ENCODE measurements at regions not wholly inside any gene's neighbourhood (a gene's known extent, or its start where the extent isn't known, plus 50 kb on each side); places are given as distances from the start of the nearest gene placed in this dataset.
A peak's percentile ranks its signal among the peaks of the same experiment; 100 is the strongest.

DNA sequence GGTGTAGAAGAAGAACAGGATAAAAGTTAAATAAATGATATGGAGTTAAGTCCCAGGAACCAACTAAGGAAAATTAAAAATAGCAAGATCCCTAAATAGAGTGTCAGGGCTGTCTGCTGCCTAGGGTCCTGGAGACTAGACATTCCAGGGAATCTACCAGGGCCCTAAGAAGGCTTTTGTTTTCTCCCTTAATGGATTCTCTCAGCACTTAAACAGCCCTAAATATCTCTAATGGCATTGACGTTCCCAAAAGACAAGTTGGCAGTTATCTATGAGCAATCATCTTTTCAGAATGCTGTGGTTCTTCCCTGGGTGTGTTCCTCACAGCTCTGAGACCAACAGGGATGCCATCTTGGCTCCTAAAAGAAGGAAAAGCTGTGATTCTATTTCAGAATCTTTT is 616.3 kb downstream of the EPHA4 start:
- no peak overlapping the region for H3K27ac ChIP-seq
- intact Hi-C loops (cut with DNase I; ENCODE audit: low total_unique reads): no loop called here
- 15 to 40% (median 32%) methylated on average over 1 of the region's 1 CpG for whole genome bisulfite sequencing, 5 donors

DNA sequence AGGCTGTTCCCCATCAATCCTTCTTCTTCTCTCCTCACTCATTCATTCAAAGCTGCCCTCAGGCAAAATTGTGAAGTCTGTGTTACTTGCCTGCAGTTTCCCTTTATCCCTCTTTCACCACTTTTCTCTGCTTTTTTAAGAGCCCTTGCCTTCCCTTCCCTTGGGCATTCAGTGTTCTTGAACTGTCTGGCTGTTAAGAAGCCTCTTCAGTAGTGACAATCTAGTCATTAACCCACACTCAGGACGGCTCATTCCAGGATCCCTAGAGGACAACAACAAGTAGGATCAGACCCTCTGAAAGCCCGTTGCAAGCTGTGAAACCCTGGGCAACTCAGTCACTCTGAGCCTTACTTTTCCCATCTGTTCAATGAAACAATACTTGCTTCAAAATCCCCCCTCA is 615.7 kb downstream of the EPHA4 start:
- WGBS, 5 donors: 73 to 87% (median 75%) methylated on average over 2 of the region's 2 CpGs
- no peak overlapping the region for H3K27ac ChIP-seq
- H3K36me3 ChIP-seq: no peaks in the 10 kb centered on the region
- DNase-seq: no peak
- H3K4me3 ChIP-seq: no peak overlapping the region
- H3K4me1 ChIP-seq: peaks cover 4 to 14% (median 9%) of the 10 kb centered on the region in 4 donors
- no peak for TF ChIP-seq POLR2AphosphoS5 (IDR thresholded peaks at IDR 0.05)
- TF ChIP-seq, protein P1, sequence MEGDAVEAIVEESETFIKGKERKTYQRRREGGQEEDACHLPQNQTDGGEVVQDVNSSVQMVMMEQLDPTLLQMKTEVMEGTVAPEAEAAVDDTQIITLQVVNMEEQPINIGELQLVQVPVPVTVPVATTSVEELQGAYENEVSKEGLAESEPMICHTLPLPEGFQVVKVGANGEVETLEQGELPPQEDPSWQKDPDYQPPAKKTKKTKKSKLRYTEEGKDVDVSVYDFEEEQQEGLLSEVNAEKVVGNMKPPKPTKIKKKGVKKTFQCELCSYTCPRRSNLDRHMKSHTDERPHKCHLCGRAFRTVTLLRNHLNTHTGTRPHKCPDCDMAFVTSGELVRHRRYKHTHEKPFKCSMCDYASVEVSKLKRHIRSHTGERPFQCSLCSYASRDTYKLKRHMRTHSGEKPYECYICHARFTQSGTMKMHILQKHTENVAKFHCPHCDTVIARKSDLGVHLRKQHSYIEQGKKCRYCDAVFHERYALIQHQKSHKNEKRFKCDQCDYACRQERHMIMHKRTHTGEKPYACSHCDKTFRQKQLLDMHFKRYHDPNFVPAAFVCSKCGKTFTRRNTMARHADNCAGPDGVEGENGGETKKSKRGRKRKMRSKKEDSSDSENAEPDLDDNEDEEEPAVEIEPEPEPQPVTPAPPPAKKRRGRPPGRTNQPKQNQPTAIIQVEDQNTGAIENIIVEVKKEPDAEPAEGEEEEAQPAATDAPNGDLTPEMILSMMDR (IDR thresholded peaks at IDR 0.05): no peak
- no peak for TF ChIP-seq EP300 (IDR thresholded peaks at IDR 0.05)
- no peak for TF ChIP-seq POLR2A (IDR thresholded peaks at IDR 0.05)
- no peaks in the 10 kb centered on the region for H3K27me3 ChIP-seq
- intact Hi-C loops (cut with DNase I; ENCODE audit: low total_unique reads): no loop called here
- no peaks in the 10 kb centered on the region for H3K9me3 ChIP-seq

More for the DNA sequence above, 616.3 kb downstream of the EPHA4 start:
- DNase-seq: no peak
- Histone ChIP-seq H3K36me3 (no peaks in the 10 kb centered on the region), H3K4me3 (no peak overlapping the region), H3K9me3 (no peaks in the 10 kb centered on the region), H3K27me3 (no peaks in the 10 kb centered on the region), H3K4me1 (peaks cover 4 to 14% (median 9%) of the 10 kb centered on the region in 4 donors)
- TF ChIP-seq, protein P1 (IDR thresholded peaks at IDR 0.05): no peak
- TF ChIP-seq POLR2AphosphoS5 (IDR thresholded peaks at IDR 0.05) (no peak), POLR2A (IDR thresholded peaks at IDR 0.05) (no peak), EP300 (IDR thresholded peaks at IDR 0.05) (no peak)

DNA sequence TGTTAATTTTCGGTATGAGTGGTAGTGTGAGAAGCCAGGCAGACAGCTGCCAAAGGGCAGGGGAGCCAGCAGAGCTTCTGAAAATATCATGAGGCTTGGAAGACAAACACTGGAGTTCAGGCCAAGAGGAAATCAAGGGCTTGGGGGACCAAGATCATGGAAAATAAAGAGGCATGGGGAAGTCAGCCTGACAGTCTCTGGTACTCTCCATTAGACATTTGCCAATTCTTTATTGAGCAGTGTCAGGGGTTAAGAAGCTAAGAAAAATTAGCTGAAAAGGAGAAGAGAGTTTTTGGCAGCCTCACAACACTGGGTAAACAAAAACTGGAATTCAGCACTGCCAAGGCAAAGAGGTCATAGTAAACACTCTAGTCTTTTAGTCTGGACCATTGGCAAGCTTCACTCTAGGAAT is 612.7 kb downstream of the EPHA4 start:
- H3K27ac ChIP-seq: no peak overlapping the region
- TF ChIP-seq, protein P1 (IDR thresholded peaks at IDR 0.05): no peak
- TF ChIP-seq POLR2AphosphoS5 (IDR thresholded peaks at IDR 0.05) (peak in 1 of 3 donors; percentile 4), EP300 (IDR thresholded peaks at IDR 0.05) (no peak)
- 0 to 39% (median 18%) methylated on average over 1 of the region's 1 CpG for WGBS, 5 donors
- H3K9me3 ChIP-seq: no peaks in the 10 kb centered on the region
- peak in 1 of 2 donors; percentile 66 for DNase-seq
- H3K27me3 ChIP-seq: no peaks in the 10 kb centered on the region
- H3K36me3 ChIP-seq: no peaks in the 10 kb centered on the region
- H3K4me1 ChIP-seq: peaks cover 4 to 14% (median 9%) of the 10 kb centered on the region in 4 donors
- H3K4me3 ChIP-seq: no peak overlapping the region
- intact Hi-C loops (cut with DNase I; ENCODE audit: low total_unique reads): no loop called here

DNA sequence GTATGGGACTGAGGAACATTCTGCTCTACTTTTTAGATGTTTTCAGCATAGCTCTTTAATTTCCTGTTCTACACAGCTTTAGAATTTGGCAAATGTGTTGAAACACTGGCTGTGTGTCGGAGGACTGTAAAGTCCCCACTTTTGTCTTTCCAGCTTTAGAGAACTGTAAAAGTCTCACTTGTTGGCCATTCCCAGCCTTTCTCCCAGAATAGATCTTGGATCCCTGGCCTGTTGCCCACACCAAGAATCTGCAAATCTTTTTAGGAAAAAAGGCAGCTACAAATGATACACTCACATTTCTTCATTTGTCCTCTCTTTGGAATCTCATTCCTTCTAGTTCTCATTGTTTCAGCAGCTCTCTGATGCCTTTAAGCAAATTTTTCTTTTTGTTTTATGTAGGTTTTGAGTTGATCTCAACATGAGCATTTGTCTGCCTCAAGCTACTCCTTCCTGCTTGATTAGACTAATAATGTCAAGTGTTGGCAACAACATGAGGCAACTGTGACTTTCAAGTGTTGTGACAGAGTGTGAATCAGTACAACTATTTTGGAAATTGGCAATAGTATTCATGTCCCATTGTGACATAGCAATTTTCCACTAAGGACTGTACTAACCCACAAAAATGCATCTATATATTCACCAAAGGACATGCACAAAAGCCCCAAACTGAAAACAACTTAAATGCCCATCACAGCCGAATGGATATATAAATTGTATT is 610.8 kb downstream of the EPHA4 start:
- 71 to 90% (median 83%) methylated on average over 2 of the region's 2 CpGs for WGBS, 5 donors
- peak in 1 of 2 donors; percentile 4 for DNase-seq
- no peak overlapping the region for H3K4me3 ChIP-seq
- peaks cover 4 to 14% (median 9%) of the 10 kb centered on the region in 4 donors for H3K4me1 ChIP-seq
- no peak overlapping the region for H3K27ac ChIP-seq
- H3K9me3 ChIP-seq: no peaks in the 10 kb centered on the region
- H3K27me3 ChIP-seq: no peaks in the 10 kb centered on the region
- no peaks in the 10 kb centered on the region for H3K36me3 ChIP-seq
- intact Hi-C loops (cut with DNase I; ENCODE audit: low total_unique reads): no loop called here
- TF ChIP-seq POLR2A (IDR thresholded peaks at IDR 0.05): no peak
- TF ChIP-seq POLR2AphosphoS5 (IDR thresholded peaks at IDR 0.05): no peak
- no peak for TF ChIP-seq EP300 (IDR thresholded peaks at IDR 0.05)
- TF ChIP-seq, protein P1 (IDR thresholded peaks at IDR 0.05): no peak
